Endothelial cell of umbilical vein (primary cell): ENCODE measurements at regions not wholly inside any gene's neighbourhood (a gene's known extent, or its start where the extent isn't known, plus 50 kb on each side); places are given as distances from the start of the nearest gene placed in this dataset.

Experiments
- BruUV-seq: library from RNA; stranded (reverse); fragments of 400-500 nt; replicated peaks from 2 replicates; lab custom pipeline; 2021; lab: Mats Ljungman, UMichigan
- CTCF ChIA-PET: fragments of 300-600, 350-600 bp; sonication (Branson Sonifier 250); formaldehyde crosslinking; loops from one replicate; lab custom pipeline; 2021; ENCODE audit warnings: antibody characterized with exemption, inconsistent platforms; lab: Charles Lee
- POLR2A ChIA-PET: fragments of 300-600, 350-600 bp; sonication (Branson Sonifier 250); formaldehyde crosslinking; loops from one replicate; lab custom pipeline; 2021; ENCODE audit warnings: antibody characterized with exemption, inconsistent platforms; lab: Charles Lee
- DNase-seq: peaks from one replicate; pipeline ENCODE4 v3.0.0-alpha.2; 2011; ENCODE audit warnings: low read depth, low spot score
- FAIRE-seq: peaks from 2 replicates; lab custom pipeline; 2011; peaks lifted over from hg19 to GRCh38; lab: Jason Lieb, UNC
- H2AFZ ChIP-seq: 2 replicates; pipeline ENCODE4 v1.6.0; 2012; ENCODE audit warnings: low read depth, low read length, control low read depth, inconsistent platforms
- H3K27ac ChIP-seq: 2 replicates; pipeline ENCODE4 v1.5.1; 2011; ENCODE audit warnings: low read depth, mild to moderate bottlenecking, control low read depth, low read length, moderate library complexity; ENCODE audit not compliant: insufficient read depth
- H3K27me3 ChIP-seq, 2 experiments: 2 replicates each; pipeline versions ENCODE4 v1.6.0 to v1.6.1; 2011; ENCODE audit warnings: low read length in 2 of 2, mixed read lengths in 1 of 2; ENCODE audit not compliant: control insufficient read depth in 2 of 2, insufficient read depth in 2 of 2
- H3K36me3 ChIP-seq, 2 experiments: 2 replicates in 1 of 2; 3 replicates in 1 of 2; pipeline ENCODE4 v1.5.1; 2011; ENCODE audit warnings: low read length in 2 of 2, mild to moderate bottlenecking in 1 of 2, moderate library complexity in 1 of 2; ENCODE audit not compliant: control insufficient read depth in 2 of 2, insufficient read depth in 2 of 2; ENCODE audit errors: extremely low read depth in 1 of 2
- H3K4me1 ChIP-seq: 3 replicates; pipeline ENCODE4 v1.5.1; 2011; ENCODE audit warnings: mild to moderate bottlenecking, low read length; ENCODE audit not compliant: control insufficient read depth, insufficient read depth; ENCODE audit errors: extremely low read depth
- H3K4me2 ChIP-seq: 2 replicates; pipeline ENCODE4 v1.6.1; 2011; ENCODE audit warnings: low read length, control low read depth, mixed read lengths; ENCODE audit not compliant: insufficient read depth
- H3K4me3 ChIP-seq, 3 experiments: fragments of 200-600 bp in 1 of 3; sonication (generic), shearing (Covaris generic) in 1 of 3; replicated peaks in 1 of 3; 2 replicates each; pipeline ENCODE4 v1.5.1; 2011 to 2016; ENCODE audit warnings: control low read depth in 3 of 3, low read length in 3 of 3, mild to moderate bottlenecking in 2 of 3, inconsistent platforms in 1 of 3, low read depth in 1 of 3, moderate library complexity in 1 of 3; ENCODE audit not compliant: insufficient read depth in 1 of 3
- H3K79me2 ChIP-seq: 2 replicates; pipeline ENCODE4 v1.6.0; 2012; ENCODE audit warnings: low read length, inconsistent platforms; ENCODE audit not compliant: control insufficient read depth, insufficient read depth
- H3K9ac ChIP-seq: replicated peaks from 2 replicates; pipeline ENCODE3; 2011; ENCODE audit warnings: low read length, control low read depth; ENCODE audit not compliant: insufficient read depth; ENCODE audit errors: extremely low read depth
- H3K9me1 ChIP-seq: replicated peaks from 3 replicates; pipeline ENCODE4 v1.6.0; 2011; ENCODE audit warnings: mild to moderate bottlenecking, low read length; ENCODE audit not compliant: control insufficient read depth, insufficient read depth; ENCODE audit errors: extremely low read depth
- H3K9me3 ChIP-seq: replicated peaks from 2 replicates; pipeline ENCODE4 v1.5.1; 2012; ENCODE audit warnings: low read length, inconsistent platforms; ENCODE audit not compliant: control insufficient read depth, insufficient read depth
- H4K20me1 ChIP-seq: replicated peaks from 2 replicates; pipeline ENCODE3; 2011; ENCODE audit warnings: mild to moderate bottlenecking, low read length; ENCODE audit not compliant: control insufficient read depth, insufficient read depth; ENCODE audit errors: extremely low read depth
- CTCF ChIP-seq, 2 donors: IDR thresholded peaks; 1 replicate in 1 of 2; 2 replicates in 1 of 2; pipeline ENCODE4 v1.5.1; 2011; ENCODE audit warnings: low read length in 2 of 2, mild to moderate bottlenecking in 2 of 2, moderate library complexity in 2 of 2, control low read depth in 1 of 2, inconsistent platforms in 1 of 2, low read depth in 1 of 2; ENCODE audit not compliant: insufficient read depth in 1 of 2; ENCODE audit errors: extremely low read depth in 1 of 2
- EZH2 ChIP-seq: IDR thresholded peaks from 2 replicates; pipeline ENCODE4 v1.6.1; 2012; ENCODE audit warnings: borderline replicate concordance, low read depth, mild to moderate bottlenecking, moderate library complexity, low read length, inconsistent platforms; ENCODE audit not compliant: severe bottlenecking
- FOS ChIP-seq: IDR thresholded peaks from 2 replicates; pipeline ENCODE4 v1.6.1; 2011; ENCODE audit warnings: mild to moderate bottlenecking, low read length, moderate library complexity, borderline replicate concordance; ENCODE audit not compliant: insufficient read depth
- GATA2 ChIP-seq: IDR thresholded peaks from 2 replicates; pipeline ENCODE4 v1.7.0; 2011; ENCODE audit warnings: low read depth, mild to moderate bottlenecking, moderate library complexity, mixed read lengths, low read length; ENCODE audit not compliant: insufficient read length, insufficient read depth
- JUN ChIP-seq: IDR thresholded peaks from 2 replicates; pipeline ENCODE4 v1.6.1; 2011; ENCODE audit warnings: borderline replicate concordance, low read depth; ENCODE audit not compliant: insufficient read length, insufficient read depth
- MAX ChIP-seq: IDR thresholded peaks from 2 replicates; pipeline ENCODE4 v1.6.1; 2011; ENCODE audit not compliant: insufficient read depth, insufficient read length
- MYC ChIP-seq: IDR thresholded peaks from one replicate; pipeline ENCODE4 v1.6.1; 2011; ENCODE audit warnings: mild to moderate bottlenecking, low read depth, low read length
- POLR2A ChIP-seq: IDR thresholded peaks from 2 replicates; pipeline ENCODE4 v1.6.1; 2012; ENCODE audit warnings: low read depth, mild to moderate bottlenecking, control low read depth, low read length
- POLR2AphosphoS5 ChIP-seq: IDR thresholded peaks from 2 replicates; pipeline ENCODE4 v1.6.1; 2012; ENCODE audit warnings: low read depth, mild to moderate bottlenecking, control low read depth, low read length, moderate library complexity; ENCODE audit not compliant: insufficient read depth
- dilution Hi-C: fragments of 300-500 bp; cut with MboI; formaldehyde crosslinking; loops from one replicate; pipeline ENCODE4 v1.15.0; 2019; ENCODE audit warnings: low sequenced_read_pairs; ENCODE audit not compliant: extremely low pct_ligation_motif_present
- intact Hi-C: fragments of 100-400 bp; cut with micrococcal nuclease; formaldehyde crosslinking; loops from one replicate; pipeline ENCODE4 v1.10.0; 2022

DNA sequence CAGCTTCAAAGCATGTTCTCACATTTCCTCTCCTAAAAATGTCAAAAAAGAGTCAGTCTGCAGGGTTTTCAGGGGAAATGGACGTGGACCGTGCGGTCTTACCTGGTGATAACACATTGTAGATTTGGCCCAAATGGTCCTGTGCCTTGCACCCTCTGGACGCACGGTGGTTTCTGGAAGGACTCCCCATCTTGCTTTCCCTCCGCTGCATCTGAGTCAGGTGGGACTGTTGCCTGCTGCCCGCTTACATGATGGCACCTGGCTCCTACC lies 1290.1 kb downstream of the TBC1D22A start:
- H3K27me3 ChIP-seq = no peaks in the 10 kb centered on the region
- no peak overlapping the region for H2AFZ ChIP-seq
- no peak overlapping the region for H3K27ac ChIP-seq
- FAIRE-seq = no peak
- no peak overlapping the region for H3K4me2 ChIP-seq
- no TSS peak for BruUV-seq
- H3K36me3 ChIP-seq = no peaks in the 10 kb centered on the region
- dilution Hi-C loops (no loop called here), intact Hi-C loops (no loop called here)
- DNase-seq = no peak
- ChIA-PET POLR2A (no interaction called here), CTCF (no interaction called here)
- H3K4me3 ChIP-seq = no peak overlapping the region
- no peak overlapping the region for H3K9ac ChIP-seq
- peaks cover 7% of the 10 kb centered on the region for H3K9me3 ChIP-seq
- H3K9me1 ChIP-seq = no peaks in the 10 kb centered on the region
- no peaks in the 10 kb centered on the region for H3K4me1 ChIP-seq
- H4K20me1 ChIP-seq = no peaks in the 10 kb centered on the region
- TF ChIP-seq FOS (no peak), CTCF (IDR thresholded peaks at IDR 0.05; ENCODE audit: extremely low read depth in 1 of 2, insufficient read depth in 1 of 2, low read depth in 1 of 2, low read length in 2 of 2) (no peak), POLR2AphosphoS5 (no peak), GATA2 (no peak), JUN (no peak), EZH2 (no peak), POLR2A (no peak), MYC (no peak), MAX (no peak)
- no peaks in the 10 kb centered on the region for H3K79me2 ChIP-seq
